Upper lobe of left lung (tissue), 4 donors: ENCODE measurements at regions not wholly inside any gene's neighbourhood (a gene's known extent, or its start where the extent isn't known, plus 50 kb on each side); places are given as distances from the start of the nearest gene placed in this dataset.

Experiments used
- CTCF ChIP-seq, 6 experiments: fragments of 450-650 bp in 4 of 6; fragments of 200-600 bp in 2 of 6; sonication (generic) in 2 of 6; IDR thresholded peaks; one replicate each; pipeline ENCODE4 v1.5.1; 2016 to 2019; ENCODE audit warnings: antibody characterized with exemption in 6 of 6
- EP300 ChIP-seq, 4 donors: sonication (generic); formaldehyde crosslinking; IDR thresholded peaks; one replicate each; pipeline ENCODE4 v1.5.1; 2017; ENCODE audit warnings: antibody characterized with exemption in 4 of 4, control low read depth in 2 of 4

DNA sequence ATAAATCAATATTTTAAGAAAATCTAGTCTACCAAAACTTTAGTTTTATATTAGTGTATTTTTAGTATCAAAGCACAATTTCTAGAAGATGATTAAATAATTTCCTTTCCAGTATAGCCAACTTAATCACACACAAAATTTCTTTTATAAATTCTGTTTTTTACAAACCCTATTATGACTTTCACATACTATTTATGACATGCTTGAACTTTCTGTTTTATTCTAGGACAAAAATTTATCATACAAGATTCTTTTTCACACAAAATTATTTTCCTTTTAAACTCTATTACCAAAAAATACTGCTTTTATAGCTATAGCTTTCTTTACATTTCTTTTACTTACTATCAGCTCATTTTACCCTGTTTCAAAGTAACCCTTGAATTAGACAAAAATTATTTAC lies 149.5 kb downstream of the OR13H1 start:
- TF ChIP-seq CTCF (IDR thresholded peaks at IDR 0.05) (no peak), EP300 (IDR thresholded peaks at IDR 0.05) (no peak)
